ENCODE measurements at regions not wholly inside any gene's neighbourhood (a gene's known extent, or its start where the extent isn't known, plus 50 kb on each side); places are given as distances from the start of the nearest gene placed in this dataset.

GRCh38 chr3:30462721-30463470 is 143.5 kb upstream of the TGFBR2 start:
- intact Hi-C loops (cut with DNase I) = no loop called here
- no peak for TF ChIP-seq EP300 (IDR thresholded peaks at IDR 0.05)
- no peak for TF ChIP-seq CTCF (IDR thresholded peaks at IDR 0.05)
- TF ChIP-seq POLR2A (IDR thresholded peaks at IDR 0.05) = no peak
- 66 to 69% (median 68%) methylated on average over 2 of the region's 2 CpGs for WGBS, 3 donors

GRCh38 chr3:30464381-30464780 is 142.0 kb upstream of the TGFBR2 start:
- H3K9me3 ChIP-seq = no peaks in the 10 kb centered on the region
- no peak for DNase-seq
- H3K27ac ChIP-seq = no peak overlapping the region
- TF ChIP-seq CTCF (IDR thresholded peaks at IDR 0.05) (no peak), EP300 (IDR thresholded peaks at IDR 0.05) (no peak), POLR2A (IDR thresholded peaks at IDR 0.05) (no peak)
- H3K27me3 ChIP-seq = no peaks in the 10 kb centered on the region
- H3K36me3 ChIP-seq = no peaks in the 10 kb centered on the region
- intact Hi-C loops (cut with DNase I) = no loop called here
- no peaks in the 10 kb centered on the region for H3K4me1 ChIP-seq (ENCODE audit: insufficient read depth)
- H3K4me3 ChIP-seq = no peak overlapping the region

More at GRCh38 chr3:30462721-30463470, 143.5 kb upstream of the TGFBR2 start:
- Histone ChIP-seq H3K4me1 (ENCODE audit: insufficient read depth) (no peaks in the 10 kb centered on the region), H3K27ac (no peak overlapping the region), H3K36me3 (no peaks in the 10 kb centered on the region), H3K27me3 (no peaks in the 10 kb centered on the region), H3K4me3 (no peak overlapping the region), H3K9me3 (no peaks in the 10 kb centered on the region)
- no peak for DNase-seq

- H3K4me3 ChIP-seq = no peak overlapping the region
- no peaks in the 10 kb centered on the region for H3K36me3 ChIP-seq
- no peaks in the 10 kb centered on the region for H3K4me1 ChIP-seq (ENCODE audit: insufficient read depth)
- no peak for DNase-seq
- no peaks in the 10 kb centered on the region for H3K27me3 ChIP-seq
- intact Hi-C loops (cut with DNase I) = no loop called here
- no peak for TF ChIP-seq CTCF (IDR thresholded peaks at IDR 0.05)
- no peak for TF ChIP-seq EP300 (IDR thresholded peaks at IDR 0.05)
- TF ChIP-seq POLR2A (IDR thresholded peaks at IDR 0.05) = no peak
- H3K9me3 ChIP-seq = no peaks in the 10 kb centered on the region
- WGBS, 3 donors = 94 to 100% (median 100%) methylated on average over 2 of the region's 2 CpGs
- no peak overlapping the region for H3K27ac ChIP-seq
These were observed 140.9 kb upstream of the TGFBR2 start for GRCh38 chr3:30465454-30465853.

GRCh38 chr3:30467596-30468238 is 138.7 kb upstream of the TGFBR2 start:
- Histone ChIP-seq H3K27ac (no peak overlapping the region), H3K9me3 (no peaks in the 10 kb centered on the region), H3K4me3 (no peak overlapping the region), H3K27me3 (no peaks in the 10 kb centered on the region), H3K36me3 (no peaks in the 10 kb centered on the region), H3K4me1 (ENCODE audit: insufficient read depth) (no peaks in the 10 kb centered on the region)
- no peak for TF ChIP-seq CTCF (IDR thresholded peaks at IDR 0.05)
- no peak for TF ChIP-seq EP300 (IDR thresholded peaks at IDR 0.05)
- no peak for TF ChIP-seq POLR2A (IDR thresholded peaks at IDR 0.05)
- intact Hi-C loops (cut with DNase I) = no loop called here
- 89 to 93% (median 89%) methylated on average over 1 of the region's 1 CpG for WGBS, 3 donors
- no peak for DNase-seq
